GM12878 (cell line): ENCODE measurements at regions not wholly inside any gene's neighbourhood (a gene's known extent, or its start where the extent isn't known, plus 50 kb on each side); places are given as distances from the start of the nearest gene placed in this dataset.

ENCODE experiments used
- ATAC-seq: fragments of 200-7000 bp; cut with Tn5 transposase; 3 replicates; pipeline ENCODE4 v1.9.1; 2020; ENCODE audit warnings: mild to moderate bottlenecking, moderate library complexity
- BruUV-seq: library from RNA; stranded (reverse); fragments of 400-500 nt; replicated peaks from 2 replicates; lab custom pipeline; 2021; lab: Mats Ljungman, UMichigan
- CTCF ChIA-PET: fragments of 300-600 bp; sonication (Branson Sonifier 250); formaldehyde crosslinking; extraction: SDS; loops from one replicate; lab custom pipeline; 2021; ENCODE audit warnings: inconsistent platforms; lab: Yijun Ruan, JAX
- POLR2A ChIA-PET: fragments of 350-600 bp; formaldehyde crosslinking; extraction: SDS; loops from one replicate; lab custom pipeline; 2021; ENCODE audit warnings: inconsistent platforms; lab: Charles Lee
- RAD21 ChIA-PET: fragments of 300-600 bp; sonication (Branson Sonifier 250); formaldehyde crosslinking; loops from one replicate; lab custom pipeline; 2023; ENCODE audit warnings: antibody characterized with exemption; ENCODE audit not compliant: unreplicated experiment; lab: Charles Lee
- SMC1A ChIA-PET: fragments of 300-600 bp; sonication (Branson Sonifier 250); formaldehyde crosslinking; loops from one replicate; lab custom pipeline; 2023; ENCODE audit not compliant: unreplicated experiment, uncharacterized antibody; lab: Charles Lee
- DNase-seq: peaks from one replicate; pipeline ENCODE4 v3.0.0-alpha.2; 2011; ENCODE audit warnings: low read depth, low spot score
- FAIRE-seq: peaks from 3 replicates; lab custom pipeline; 2011; peaks lifted over from hg19 to GRCh38; lab: Jason Lieb, UNC
- H2AFZ ChIP-seq: 2 replicates; pipeline ENCODE4 v1.6.0; 2011; ENCODE audit warnings: low read depth, low read length, control low read depth; ENCODE audit not compliant: control insufficient read depth
- H3K27ac ChIP-seq: 2 replicates; pipeline ENCODE4 v1.5.1; 2011; ENCODE audit warnings: control low read depth; ENCODE audit not compliant: control insufficient read depth, insufficient read depth
- H3K27me3 ChIP-seq, 2 experiments: replicated peaks in 1 of 2; 2 replicates each; pipeline versions ENCODE4 v1.6.0 to v1.6.1; 2011; ENCODE audit warnings: low read length in 1 of 2; ENCODE audit not compliant: control insufficient read depth in 2 of 2, insufficient read depth in 2 of 2
- H3K36me3 ChIP-seq, 2 experiments: 2 replicates each; pipeline ENCODE4 v1.5.1; 2011; ENCODE audit warnings: low read length in 1 of 2; ENCODE audit not compliant: control insufficient read depth in 2 of 2, insufficient read depth in 2 of 2
- H3K4me1 ChIP-seq: 2 replicates; pipeline ENCODE4 v1.6.1; 2011; ENCODE audit warnings: mild to moderate bottlenecking, low read length, moderate library complexity, mixed read lengths; ENCODE audit not compliant: control insufficient read depth, insufficient read depth
- H3K4me2 ChIP-seq: 2 replicates; pipeline ENCODE4 v1.6.0; 2011; ENCODE audit warnings: control low read depth; ENCODE audit not compliant: control insufficient read depth, insufficient read depth
- H3K4me3 ChIP-seq: fragments of 200-600 bp; sonication (generic); 2 replicates; pipeline ENCODE4 v1.5.1; 2016
- H3K79me2 ChIP-seq: 2 replicates; pipeline ENCODE4 v1.6.0; 2011; ENCODE audit warnings: low read length; ENCODE audit not compliant: control insufficient read depth, insufficient read depth
- H3K9ac ChIP-seq: 2 replicates; pipeline ENCODE4 v1.8.0; 2011; ENCODE audit warnings: low read length, control low read depth, mixed read lengths; ENCODE audit not compliant: control insufficient read depth, insufficient read depth
- H3K9me3 ChIP-seq: replicated peaks from 3 replicates; pipeline ENCODE4 v1.5.1; 2011; ENCODE audit warnings: mild to moderate bottlenecking, low read length; ENCODE audit not compliant: control insufficient read depth, insufficient read depth
- H4K20me1 ChIP-seq: 2 replicates; pipeline ENCODE4 v1.6.0; 2011; ENCODE audit not compliant: control insufficient read depth, insufficient read depth
- CBFB ChIP-seq: IDR thresholded peaks from 2 replicates; pipeline ENCODE4 v1.6.1; 2016; ENCODE audit warnings: antibody characterized with exemption, low read depth
- CEBPB ChIP-seq, 2 experiments: fragments of 150-350 bp in 1 of 2; IDR thresholded peaks; 2 replicates each; pipeline ENCODE4 v1.6.1; 2012 to 2014; ENCODE audit warnings: low read depth in 2 of 2, low read length in 2 of 2, borderline replicate concordance in 1 of 2, inconsistent platforms in 1 of 2
- CREB1 ChIP-seq: IDR thresholded peaks from 2 replicates; pipeline ENCODE4 v1.6.1; 2012; ENCODE audit warnings: low read depth, mild to moderate bottlenecking, inconsistent platforms
- CUX1 ChIP-seq: IDR thresholded peaks from 2 replicates; pipeline ENCODE4 v1.6.1; 2012; ENCODE audit warnings: improper control_type of control experiment, low read depth, low read length; ENCODE audit not compliant: insufficient replicate concordance
- MYC ChIP-seq: IDR thresholded peaks from 2 replicates; pipeline ENCODE4 v1.6.1; 2011; ENCODE audit warnings: mild to moderate bottlenecking, low read length, moderate library complexity, inconsistent platforms; ENCODE audit not compliant: insufficient read depth, insufficient replicate concordance, insufficient read length, severe bottlenecking
- NKRF ChIP-seq: fragments of 450-650 bp; conservative IDR thresholded peaks from 2 replicates; pipeline ENCODE4 v1.6.1; 2017; ENCODE audit warnings: mild to moderate bottlenecking, moderate library complexity
- NRF1 ChIP-seq: conservative IDR thresholded peaks from 2 replicates; pipeline ENCODE4 v1.6.1; 2011; ENCODE audit warnings: mild to moderate bottlenecking, low read depth, low read length, improper control_type of control experiment
- POLR2AphosphoS5 ChIP-seq: IDR thresholded peaks from 2 replicates; pipeline ENCODE4 v1.6.1; 2011; ENCODE audit warnings: mild to moderate bottlenecking, low read length, inconsistent platforms
- RFX5 ChIP-seq: IDR thresholded peaks from 2 replicates; pipeline ENCODE4 v1.6.1; 2011; ENCODE audit warnings: low read depth, low read length, improper control_type of control experiment
- TARDBP ChIP-seq: IDR thresholded peaks from 2 replicates; pipeline ENCODE4 v1.6.1; 2016; ENCODE audit warnings: borderline replicate concordance
- ZNF687 ChIP-seq: fragments of 450-650 bp; IDR thresholded peaks from 2 replicates; pipeline ENCODE4 v1.6.1; 2017; ENCODE audit warnings: mild to moderate bottlenecking, moderate library complexity
- WGBS: methylation state at CpG from one replicate; pipeline ENCODE4 v1.1.6; 2016; ENCODE audit warnings: low lambda C conversion rate; ENCODE audit not compliant: insufficient replicate concordance, insufficient coverage; ENCODE audit errors: missing lambda C conversion rate; 5-methylcytosine and 5-hydroxymethylcytosine counted together
- in situ Hi-C: fragments of 300-500 bp; cut with MboI; formaldehyde crosslinking; loops from 9 replicates; pipeline ENCODE4 v1.14.3; 2018; ENCODE audit warnings: mixed read lengths
- intact Hi-C: fragments of 100-400 bp; cut with micrococcal nuclease; formaldehyde crosslinking; loops from one replicate; pipeline ENCODE4 v1.14.2; 2022; ENCODE audit not compliant: unreplicated experiment

- Histone ChIP-seq H3K27me3 (peaks cover 0 to 1% of the 10 kb centered on the region in 2 experiments; a peak in 1 of 4 replicates), H3K9me3 (no peaks in the 10 kb centered on the region), H3K4me1 (no peaks in the 10 kb centered on the region), H3K36me3 (no peaks in the 10 kb centered on the region), H3K9ac (no peak overlapping the region), H2AFZ (no peak overlapping the region), H3K27ac (no peak overlapping the region), H3K4me3 (no peak overlapping the region), H3K79me2 (no peaks in the 10 kb centered on the region), H3K4me2 (no peak overlapping the region), H4K20me1 (no peaks in the 10 kb centered on the region)
- TF ChIP-seq POLR2AphosphoS5 (no peak), CBFB (no peak), NKRF (no peak), CUX1 (no peak), MYC (no peak), NRF1 (no peak), CREB1 (no peak), ZNF687 (no peak), CEBPB (IDR thresholded peaks at IDR 0.05; ENCODE audit: borderline replicate concordance in 1 of 2, low read depth in 2 of 2, low read length in 2 of 2) (no peak), RFX5 (no peak), TARDBP (no peak)
- intact Hi-C loops, result no loop called here
- FAIRE-seq, result no peak
- ChIA-PET SMC1A (no interaction called here), POLR2A (no interaction called here), RAD21 (no interaction called here), CTCF (no interaction called here)
- in situ Hi-C loops, result no loop called here
- 41% methylated on average over 6 of the region's 6 CpGs for WGBS
- DNase-seq, result no peak
- no TSS peak for BruUV-seq
- no peak for ATAC-seq
Measured at GRCh38 chr18:75644871-75645270, 217.4 kb upstream of the SMIM21 start.
